ENCODE measurements at regions not wholly inside any gene's neighbourhood (a gene's known extent, or its start where the extent isn't known, plus 50 kb on each side); places are given as distances from the start of the nearest gene placed in this dataset.

DNA sequence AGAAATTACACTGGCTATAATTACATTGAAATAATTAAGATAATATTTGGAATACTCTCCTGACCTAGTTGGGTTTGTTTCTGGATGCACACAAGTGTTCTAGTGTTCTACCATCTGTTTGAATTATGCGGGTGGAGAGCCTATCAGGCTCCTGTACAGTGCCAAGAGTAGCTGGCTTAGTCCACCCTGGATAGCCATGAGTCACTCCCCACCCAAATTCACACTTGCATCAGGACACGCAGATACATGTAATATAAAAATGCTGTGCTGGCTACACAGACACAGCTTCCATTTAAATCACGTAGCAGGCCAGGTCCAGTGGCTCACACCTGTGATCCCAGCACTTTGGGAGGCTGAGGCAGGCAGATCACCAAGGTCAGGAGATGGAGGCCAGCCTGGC lies 686.2 kb upstream of the SLC35B3 start:
- H3K4me3 ChIP-seq (ENCODE audit: low read depth, low read length), result no peak overlapping the region
- TF ChIP-seq, protein P1, sequence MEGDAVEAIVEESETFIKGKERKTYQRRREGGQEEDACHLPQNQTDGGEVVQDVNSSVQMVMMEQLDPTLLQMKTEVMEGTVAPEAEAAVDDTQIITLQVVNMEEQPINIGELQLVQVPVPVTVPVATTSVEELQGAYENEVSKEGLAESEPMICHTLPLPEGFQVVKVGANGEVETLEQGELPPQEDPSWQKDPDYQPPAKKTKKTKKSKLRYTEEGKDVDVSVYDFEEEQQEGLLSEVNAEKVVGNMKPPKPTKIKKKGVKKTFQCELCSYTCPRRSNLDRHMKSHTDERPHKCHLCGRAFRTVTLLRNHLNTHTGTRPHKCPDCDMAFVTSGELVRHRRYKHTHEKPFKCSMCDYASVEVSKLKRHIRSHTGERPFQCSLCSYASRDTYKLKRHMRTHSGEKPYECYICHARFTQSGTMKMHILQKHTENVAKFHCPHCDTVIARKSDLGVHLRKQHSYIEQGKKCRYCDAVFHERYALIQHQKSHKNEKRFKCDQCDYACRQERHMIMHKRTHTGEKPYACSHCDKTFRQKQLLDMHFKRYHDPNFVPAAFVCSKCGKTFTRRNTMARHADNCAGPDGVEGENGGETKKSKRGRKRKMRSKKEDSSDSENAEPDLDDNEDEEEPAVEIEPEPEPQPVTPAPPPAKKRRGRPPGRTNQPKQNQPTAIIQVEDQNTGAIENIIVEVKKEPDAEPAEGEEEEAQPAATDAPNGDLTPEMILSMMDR (IDR thresholded peaks at IDR 0.05; ENCODE audit: borderline replicate concordance, insufficient read depth, low read depth, low read length), result no peak

DNA sequence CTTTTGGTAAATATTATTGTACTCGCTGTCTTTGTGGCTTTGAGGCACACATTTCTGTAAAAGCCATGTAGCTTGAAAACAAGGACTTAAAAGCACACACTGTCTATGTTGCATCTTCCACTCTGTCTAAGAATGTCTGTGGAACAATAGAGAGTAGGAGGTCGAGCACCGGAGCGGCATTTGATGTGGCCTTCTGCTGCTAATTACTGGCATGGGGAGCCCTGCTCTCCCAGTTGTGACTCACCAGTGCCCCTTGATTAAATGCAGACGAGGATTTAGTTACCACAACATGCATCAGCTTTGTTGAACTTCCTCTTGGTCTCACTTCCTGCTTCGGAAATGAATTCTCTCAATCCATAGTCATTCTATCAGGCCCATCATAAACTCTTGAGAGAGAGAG lies 680.7 kb upstream of the SLC35B3 start:
- H3K4me3 ChIP-seq (ENCODE audit: low read depth, low read length), result no peak overlapping the region
- TF ChIP-seq, protein P1 (IDR thresholded peaks at IDR 0.05; ENCODE audit: borderline replicate concordance, insufficient read depth, low read depth, low read length), result no peak

DNA sequence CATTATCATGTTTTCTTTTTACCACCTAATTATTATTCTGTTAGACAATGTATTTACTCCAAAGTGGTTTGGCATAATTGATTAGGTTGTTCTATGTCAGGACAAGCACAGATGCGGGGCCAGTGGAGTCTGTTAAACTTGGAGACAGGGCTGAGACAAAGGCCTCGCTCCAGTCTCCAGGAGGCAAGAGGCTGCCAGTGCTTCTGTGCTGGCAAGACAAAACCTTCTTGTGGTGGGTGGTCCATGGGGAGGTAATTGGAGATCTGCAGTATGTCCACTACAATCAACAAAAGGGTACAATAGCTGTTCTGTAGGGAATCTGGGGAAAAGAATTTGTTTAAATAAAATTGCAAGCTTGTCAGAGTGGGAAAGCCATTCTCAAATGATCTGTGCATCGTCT lies 677.2 kb upstream of the SLC35B3 start:
- TF ChIP-seq, protein P1 (IDR thresholded peaks at IDR 0.05; ENCODE audit: borderline replicate concordance, insufficient read depth, low read depth, low read length), result no peak
- H3K4me3 ChIP-seq (ENCODE audit: low read depth, low read length), result no peak overlapping the region

DNA sequence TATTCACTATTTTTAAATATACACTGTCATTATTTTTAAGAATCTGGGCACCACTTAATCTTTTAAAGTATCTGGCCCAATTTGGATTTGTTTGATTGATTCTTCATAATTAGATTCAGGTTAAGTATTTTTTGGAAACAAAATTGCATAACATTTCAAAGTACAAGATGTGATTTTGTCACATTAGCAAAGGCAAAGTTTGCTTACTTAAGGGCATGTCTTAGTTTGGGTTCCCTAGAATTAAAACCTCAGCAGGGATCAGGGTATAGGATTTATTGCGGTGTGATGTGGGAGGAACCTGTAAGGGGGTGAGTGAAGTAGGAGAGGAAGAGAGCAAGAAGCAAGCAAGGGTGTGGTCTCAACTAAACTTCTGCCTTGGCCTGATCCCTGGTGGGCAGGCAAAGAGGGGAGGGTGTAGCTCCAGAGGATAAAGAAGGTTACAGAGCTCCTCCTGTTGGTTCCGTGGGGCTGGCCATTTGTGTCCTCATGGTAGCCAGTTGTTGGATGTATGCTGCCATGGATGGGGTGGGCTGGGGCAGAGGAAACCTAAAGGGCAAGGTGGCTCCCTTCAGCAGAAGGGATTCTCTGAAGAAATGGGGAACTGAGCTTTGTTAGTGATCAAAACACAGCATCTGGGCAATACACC lies 668.7 kb upstream of the SLC35B3 start:
- TF ChIP-seq, protein P1 (IDR thresholded peaks at IDR 0.05; ENCODE audit: borderline replicate concordance, insufficient read depth, low read depth, low read length), result no peak
- no peak overlapping the region for H3K4me3 ChIP-seq (ENCODE audit: low read depth, low read length)

DNA sequence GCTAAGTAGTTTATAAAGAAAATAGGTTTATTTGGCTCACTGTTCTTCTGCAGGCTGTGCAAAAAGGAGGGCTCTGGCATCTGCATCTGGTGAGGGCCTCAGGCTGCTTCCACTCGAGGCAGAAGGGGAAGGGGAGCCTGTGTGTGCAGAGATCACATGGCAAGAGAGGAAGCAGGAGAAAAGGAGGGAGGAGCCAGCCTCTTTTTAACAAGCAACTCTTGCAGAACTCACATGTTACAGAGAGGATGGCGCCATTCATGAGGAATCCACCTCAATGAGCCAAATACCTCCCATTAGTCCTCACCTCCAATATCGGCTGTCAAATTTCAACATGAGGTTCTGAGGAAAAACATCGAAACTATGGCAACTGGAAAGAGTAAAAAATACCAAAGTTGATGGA lies 666.6 kb upstream of the SLC35B3 start:
- H3K4me3 ChIP-seq (ENCODE audit: low read depth, low read length), result no peak overlapping the region
- TF ChIP-seq, protein P1 (IDR thresholded peaks at IDR 0.05; ENCODE audit: borderline replicate concordance, insufficient read depth, low read depth, low read length), result no peak

DNA sequence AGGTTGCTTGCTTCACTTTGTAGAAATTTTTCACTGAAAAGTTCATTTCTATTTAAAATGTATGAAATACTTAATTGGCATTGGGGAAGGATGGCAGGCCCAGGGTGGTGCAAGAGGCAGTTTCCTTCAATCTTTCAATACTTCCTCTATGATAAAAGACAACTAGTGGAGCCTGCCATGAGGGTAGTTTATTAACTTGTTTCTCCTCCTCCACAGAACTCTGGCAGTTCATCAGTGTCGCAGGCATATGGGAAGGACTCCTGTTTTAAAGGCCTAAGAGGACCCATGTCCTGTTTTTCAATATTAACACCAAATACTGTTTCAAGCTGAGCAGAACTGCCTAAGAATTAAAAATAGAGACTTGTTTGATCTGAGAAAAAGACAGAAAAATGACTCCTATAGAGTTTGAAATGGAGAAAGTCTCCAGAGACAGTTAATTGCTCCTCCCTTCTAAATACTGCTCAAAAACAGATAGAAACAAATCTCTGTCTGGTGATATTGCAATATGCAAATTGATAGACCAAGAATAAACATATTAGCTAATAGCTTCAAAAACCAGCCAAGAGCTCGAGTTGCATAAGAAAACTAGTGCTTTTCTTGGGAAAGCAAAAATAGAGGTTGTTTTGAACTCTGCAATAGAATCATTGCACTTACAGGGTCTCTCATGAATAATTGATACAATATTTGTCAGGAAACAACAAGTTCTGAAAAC lies 665.7 kb upstream of the SLC35B3 start:
- TF ChIP-seq, protein P1 (IDR thresholded peaks at IDR 0.05; ENCODE audit: borderline replicate concordance, insufficient read depth, low read depth, low read length), result no peak

DNA sequence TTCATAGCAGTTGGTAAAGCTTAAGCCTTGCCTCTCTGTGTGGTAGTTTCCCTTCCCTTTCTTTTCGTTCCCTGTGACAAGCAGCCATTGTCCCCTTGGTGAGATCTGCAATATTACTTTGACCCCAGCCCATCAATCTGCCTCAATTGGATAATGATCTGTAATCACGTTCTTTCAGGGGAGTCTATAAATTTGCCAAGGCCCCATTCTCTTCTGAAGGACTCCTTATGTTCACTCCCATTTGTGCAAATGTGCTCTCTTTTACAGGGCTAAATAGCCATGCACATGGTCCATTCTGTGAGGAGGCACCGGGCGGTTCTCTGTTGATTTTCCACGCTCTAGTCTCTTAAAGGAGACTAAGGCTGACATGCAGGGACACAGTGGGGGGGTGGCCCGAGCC lies 660.4 kb upstream of the SLC35B3 start:
- TF ChIP-seq, protein P1 (IDR thresholded peaks at IDR 0.05; ENCODE audit: borderline replicate concordance, insufficient read depth, low read depth, low read length), result no peak
- H3K4me3 ChIP-seq (ENCODE audit: low read depth, low read length), result no peak overlapping the region

More for the DNA sequence above, 665.7 kb upstream of the SLC35B3 start:
- no peak overlapping the region for H3K4me3 ChIP-seq (ENCODE audit: low read depth, low read length)
